ENCODE measurements at regions not wholly inside any gene's neighbourhood (a gene's known extent, or its start where the extent isn't known, plus 50 kb on each side); places are given as distances from the start of the nearest gene placed in this dataset.
"Not testable (repeated sequence)": the region's sequence is repeated elsewhere in the genome, so short reads cannot be mapped to it uniquely, and the experiment has no call there.

DNA sequence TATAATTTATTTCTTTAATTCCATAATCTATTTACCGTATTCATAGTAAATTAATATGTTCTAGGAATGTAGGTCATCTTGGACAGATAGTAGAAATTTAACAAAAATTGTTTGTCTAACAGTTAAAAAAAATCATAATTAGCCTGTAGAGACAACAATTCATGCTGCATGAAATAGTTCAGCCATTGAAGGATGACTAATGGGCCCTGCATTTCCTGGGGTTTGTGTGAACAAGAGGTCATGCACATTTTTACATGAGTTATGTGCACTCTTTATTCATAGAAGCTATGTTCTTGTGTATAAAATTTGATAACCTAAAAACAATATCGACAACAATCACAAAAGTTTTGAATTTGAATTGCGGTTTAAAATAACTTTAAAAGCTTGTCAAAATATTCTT is 1663.6 kb downstream of the SUCLG1 start:
- Mint-ChIP-seq H3K27ac (no peak overlapping the region), H3K9me3 (peaks cover 0 to 11% (median 2%) of the 10 kb centered on the region in 9 donors), H3K27me3 (no peaks in the 10 kb centered on the region), H3K4me3 (no peak overlapping the region), H3K36me3 (no peaks in the 10 kb centered on the region), H3K4me1 (no peaks in the 10 kb centered on the region)
- DNase-seq (no peak), ATAC-seq (no peak)
- POLR2A ChIA-PET: no interaction called here

DNA sequence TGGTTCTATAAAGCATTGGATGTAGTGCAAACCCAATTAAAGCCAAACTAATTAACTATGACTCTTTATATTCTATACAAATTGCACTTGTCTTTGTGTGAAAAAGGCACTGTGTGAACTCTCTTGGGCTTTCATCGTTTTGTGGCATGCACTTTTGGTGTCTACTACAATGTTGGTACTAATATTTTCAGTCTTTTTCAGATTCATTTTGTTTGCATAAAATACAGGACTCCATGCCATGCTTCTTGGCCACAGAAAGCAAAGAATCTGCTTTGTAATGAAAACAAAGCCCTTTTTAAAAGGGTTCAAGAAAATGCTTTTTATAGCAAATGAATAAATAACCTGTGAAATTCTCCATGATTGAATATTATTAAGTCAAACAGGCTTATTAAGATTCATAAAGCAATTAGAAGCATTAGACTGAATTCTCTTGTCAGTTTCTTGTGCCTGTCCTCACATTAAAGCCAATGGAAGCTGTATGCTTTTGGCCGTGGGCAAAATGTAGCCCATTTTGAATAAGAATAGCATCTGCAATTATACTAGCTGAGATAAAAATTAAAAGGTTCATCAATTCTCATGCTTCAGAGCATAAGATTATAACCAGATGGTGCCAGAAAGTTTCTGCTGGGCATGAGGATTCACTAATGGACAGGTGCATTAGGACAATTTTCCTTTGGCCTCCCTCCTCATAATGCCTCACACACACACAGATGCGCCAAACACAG is 1665.2 kb downstream of the SUCLG1 start:
- ATAC-seq: no peak
- DNase-seq: no peak
- no peak overlapping the region for H3K27ac Mint-ChIP-seq
- H3K36me3 Mint-ChIP-seq: no peaks in the 10 kb centered on the region
- H3K27me3 Mint-ChIP-seq: no peaks in the 10 kb centered on the region
- H3K4me1 Mint-ChIP-seq: no peaks in the 10 kb centered on the region
- POLR2A ChIA-PET: no interaction called here
- H3K4me3 Mint-ChIP-seq: no peak overlapping the region
- H3K9me3 Mint-ChIP-seq: peaks cover 0 to 9% (median 2%) of the 10 kb centered on the region in 9 donors

GRCh38 chr2:82792316-82792715 is 1666.8 kb downstream of the SUCLG1 start:
- H3K4me1 Mint-ChIP-seq: no peaks in the 10 kb centered on the region
- no peak overlapping the region for H3K27ac Mint-ChIP-seq
- POLR2A ChIA-PET: no interaction called here
- no peaks in the 10 kb centered on the region for H3K27me3 Mint-ChIP-seq
- H3K4me3 Mint-ChIP-seq: no peak overlapping the region
- no peak for DNase-seq
- ATAC-seq: no peak
- H3K36me3 Mint-ChIP-seq: no peaks in the 10 kb centered on the region
- peaks cover 0 to 19% (median 2%) of the 10 kb centered on the region in 9 donors for H3K9me3 Mint-ChIP-seq

GRCh38 chr2:82790206-82791021 is 1668.7 kb downstream of the SUCLG1 start:
- H3K4me3 Mint-ChIP-seq: no peak overlapping the region
- H3K4me1 Mint-ChIP-seq: no peaks in the 10 kb centered on the region
- no peak for DNase-seq
- no peak overlapping the region for H3K27ac Mint-ChIP-seq
- peaks cover 0 to 20% (median 2%) of the 10 kb centered on the region in 9 donors for H3K9me3 Mint-ChIP-seq
- POLR2A ChIA-PET: no interaction called here
- no peaks in the 10 kb centered on the region for H3K27me3 Mint-ChIP-seq
- H3K36me3 Mint-ChIP-seq: no peaks in the 10 kb centered on the region
- no peak for ATAC-seq

- POLR2A ChIA-PET: no interaction called here
- H3K36me3 Mint-ChIP-seq: no peaks in the 10 kb centered on the region
- H3K27ac Mint-ChIP-seq: no peak overlapping the region
- no peak overlapping the region for H3K4me3 Mint-ChIP-seq
- DNase-seq: no peak
- H3K27me3 Mint-ChIP-seq: no peaks in the 10 kb centered on the region
- no peaks in the 10 kb centered on the region for H3K4me1 Mint-ChIP-seq
- peaks cover 0 to 20% (median 2%) of the 10 kb centered on the region in 9 donors for H3K9me3 Mint-ChIP-seq
- no peak for ATAC-seq
Measured at GRCh38 chr2:82789851-82790205, 1669.3 kb downstream of the SUCLG1 start.

DNA sequence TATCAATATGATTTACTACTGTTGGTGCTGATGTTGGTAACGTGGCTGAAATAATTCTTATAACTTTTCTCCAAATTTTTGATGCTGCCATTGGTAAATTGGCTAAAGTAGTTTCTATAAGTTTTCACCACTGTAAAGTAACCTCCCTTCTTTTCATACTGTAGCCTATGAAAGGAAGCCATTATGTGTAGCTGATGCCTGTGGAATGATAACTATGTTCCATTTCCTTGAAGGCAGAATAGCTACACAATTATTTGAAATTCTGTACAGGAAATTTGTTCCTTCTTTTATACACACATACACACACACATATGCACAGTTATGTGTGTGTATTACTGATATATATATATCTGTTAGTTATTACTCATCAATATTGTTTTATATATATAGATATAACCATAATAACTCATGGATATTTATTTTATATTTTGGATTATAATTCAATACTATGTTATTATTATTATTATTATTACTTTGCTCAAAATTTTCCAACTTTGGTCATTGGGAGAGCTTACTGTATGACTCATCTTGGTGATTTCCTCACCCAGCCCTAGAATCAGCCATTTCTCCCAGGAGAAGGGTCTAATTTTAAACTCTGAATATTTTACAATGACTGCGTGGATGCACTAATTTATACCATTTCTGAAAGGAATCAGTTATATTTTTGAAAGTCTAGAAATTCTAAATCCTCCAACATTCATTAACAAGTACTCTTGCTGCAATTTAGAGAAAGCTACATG is 1677.7 kb downstream of the SUCLG1 start:
- no peak overlapping the region for H3K4me3 Mint-ChIP-seq
- no peaks in the 10 kb centered on the region for H3K36me3 Mint-ChIP-seq
- H3K9me3 Mint-ChIP-seq: peaks cover 0 to 21% (median 4%) of the 10 kb centered on the region in 9 donors
- POLR2A ChIA-PET: no interaction called here
- ATAC-seq (no peak), DNase-seq (no peak)
- H3K27ac Mint-ChIP-seq: no peak overlapping the region
- H3K4me1 Mint-ChIP-seq: no peaks in the 10 kb centered on the region
- H3K27me3 Mint-ChIP-seq: no peaks in the 10 kb centered on the region

DNA sequence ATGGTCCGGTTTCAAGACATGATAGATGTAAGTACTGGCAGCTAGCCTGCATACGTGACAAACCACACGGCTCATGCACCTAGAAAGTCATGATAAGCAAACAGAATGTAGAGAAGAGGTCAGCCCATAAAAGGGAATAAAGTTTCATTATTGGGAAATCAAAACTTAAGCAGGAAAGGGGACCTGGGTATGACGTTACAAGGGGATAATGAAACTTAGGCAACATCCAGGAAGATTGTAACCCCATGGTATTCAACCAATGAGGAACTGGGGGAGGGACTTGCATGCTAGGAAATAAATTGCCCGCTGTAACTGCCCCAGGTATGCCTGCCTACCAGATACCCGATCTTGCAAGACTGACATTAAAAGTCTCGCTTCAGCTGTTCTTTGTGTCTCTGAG is 1679.0 kb downstream of the SUCLG1 start:
- H3K36me3 Mint-ChIP-seq: peaks cover 0 to 4% (median 0%) of the 10 kb centered on the region in 3 donors
- POLR2A ChIA-PET: no interaction called here
- ATAC-seq (no peak), DNase-seq (no peak)
- no peaks in the 10 kb centered on the region for H3K4me1 Mint-ChIP-seq
- no peak overlapping the region for H3K4me3 Mint-ChIP-seq
- no peak overlapping the region for H3K27ac Mint-ChIP-seq
- H3K9me3 Mint-ChIP-seq: peaks cover 0 to 27% (median 4%) of the 10 kb centered on the region in 9 donors
- H3K27me3 Mint-ChIP-seq: no peaks in the 10 kb centered on the region

- Mint-ChIP-seq H3K9me3 (peaks cover 11 to 42% (median 30%) of the 10 kb centered on the region in 9 donors), H3K4me1 (no peaks in the 10 kb centered on the region), H3K36me3 (peaks cover 0 to 16% (median 5%) of the 10 kb centered on the region in 3 donors), H3K4me3 (no peak overlapping the region), H3K27ac (no peak overlapping the region), H3K27me3 (no peaks in the 10 kb centered on the region)
- DNase-seq: no peak
- no peak for ATAC-seq
- POLR2A ChIA-PET: no interaction called here
Measured at GRCh38 chr2:82752396-82752795, 1706.7 kb downstream of the SUCLG1 start.

GRCh38 chr2:82748653-82749052 is 1710.4 kb downstream of the SUCLG1 start:
- ATAC-seq: no peak
- POLR2A ChIA-PET: no interaction called here
- Mint-ChIP-seq H3K4me3 (no peak overlapping the region), H3K9me3 (peaks cover 12 to 53% (median 36%) of the 10 kb centered on the region in 9 donors), H3K27ac (no peak overlapping the region), H3K36me3 (peaks cover 0 to 16% (median 5%) of the 10 kb centered on the region in 3 donors), H3K27me3 (no peaks in the 10 kb centered on the region), H3K4me1 (no peaks in the 10 kb centered on the region)
- DNase-seq: no peak

DNA sequence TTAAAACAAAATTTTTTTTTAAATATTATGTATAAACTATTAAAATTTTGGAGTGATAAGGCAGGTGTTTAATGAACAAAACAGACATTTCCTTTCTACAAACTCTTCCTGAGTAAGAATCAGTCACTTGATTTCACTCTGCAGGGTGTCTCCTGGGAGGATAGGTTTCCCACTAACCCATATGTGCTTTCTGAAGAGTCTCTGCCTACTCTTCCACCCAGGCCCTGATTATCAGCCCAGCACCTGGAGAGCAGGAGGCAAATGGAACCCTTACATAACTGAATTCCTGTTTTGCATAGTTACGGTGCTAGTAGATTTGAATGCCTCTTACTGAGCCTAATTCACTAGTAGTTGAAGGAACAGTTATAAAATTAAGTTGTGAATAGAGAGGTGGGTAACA is 1718.6 kb downstream of the SUCLG1 start:
- DNase-seq (no peak), ATAC-seq (no peak)
- no peaks in the 10 kb centered on the region for H3K36me3 Mint-ChIP-seq
- no peak overlapping the region for H3K4me3 Mint-ChIP-seq
- H3K27me3 Mint-ChIP-seq: no peaks in the 10 kb centered on the region
- POLR2A ChIA-PET: no interaction called here
- no peaks in the 10 kb centered on the region for H3K4me1 Mint-ChIP-seq
- H3K9me3 Mint-ChIP-seq: peaks cover 0 to 21% (median 8%) of the 10 kb centered on the region in 9 donors
- no peak overlapping the region for H3K27ac Mint-ChIP-seq

DNA sequence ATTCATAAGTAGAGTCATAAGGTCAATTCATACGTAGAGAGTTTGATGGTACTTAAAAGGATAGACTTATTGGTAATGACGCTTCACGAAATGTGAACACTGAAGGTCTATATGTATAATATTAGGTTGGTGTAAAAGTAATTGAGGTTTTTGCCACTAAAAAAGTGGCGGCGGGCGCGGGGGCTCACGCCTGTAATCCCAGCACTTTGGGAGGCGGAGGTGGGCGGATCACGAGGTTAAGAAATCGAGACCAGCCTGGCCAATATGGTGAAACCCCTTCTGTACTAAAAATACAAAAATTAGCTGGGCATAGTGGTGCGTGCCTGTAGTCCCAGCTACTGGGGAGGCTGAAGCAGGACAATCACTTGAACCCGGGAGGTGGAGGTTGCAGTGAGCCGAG is 1721.1 kb downstream of the SUCLG1 start:
- H3K4me3 Mint-ChIP-seq, DNase-seq, ATAC-seq, H3K36me3 Mint-ChIP-seq, H3K27me3 Mint-ChIP-seq, H3K27ac Mint-ChIP-seq, H3K4me1 Mint-ChIP-seq, POLR2A ChIA-PET: not testable (repeated sequence)
- H3K9me3 Mint-ChIP-seq: peaks cover 0 to 14% (median 7%) of the 10 kb centered on the region in 9 donors

DNA sequence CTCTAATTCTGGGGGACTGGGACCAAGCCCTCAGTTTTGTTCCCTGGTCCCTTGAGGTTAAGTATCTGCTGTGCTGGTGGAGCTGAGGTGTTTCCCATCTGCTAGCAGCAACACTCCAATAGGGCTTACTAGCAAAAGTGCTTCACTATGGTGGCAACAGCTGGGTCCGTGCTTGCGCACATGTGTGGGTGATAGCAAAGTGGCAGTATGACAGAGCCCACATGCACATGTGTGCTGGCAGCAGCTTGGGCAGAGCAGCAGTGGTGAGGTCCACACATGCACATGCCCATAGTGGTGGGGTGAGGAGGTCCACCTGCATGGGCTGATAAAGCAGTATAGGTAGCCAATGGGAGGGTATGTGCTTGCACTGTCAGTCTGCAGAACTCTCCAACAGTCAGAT is 1723.7 kb downstream of the SUCLG1 start:
- H3K4me3 Mint-ChIP-seq: no peak overlapping the region
- peaks cover 0 to 12% (median 5%) of the 10 kb centered on the region in 9 donors for H3K9me3 Mint-ChIP-seq
- no peak overlapping the region for H3K27ac Mint-ChIP-seq
- no peaks in the 10 kb centered on the region for H3K36me3 Mint-ChIP-seq
- POLR2A ChIA-PET: no interaction called here
- DNase-seq: no peak
- H3K27me3 Mint-ChIP-seq: no peaks in the 10 kb centered on the region
- H3K4me1 Mint-ChIP-seq: no peaks in the 10 kb centered on the region
- no peak for ATAC-seq

DNA sequence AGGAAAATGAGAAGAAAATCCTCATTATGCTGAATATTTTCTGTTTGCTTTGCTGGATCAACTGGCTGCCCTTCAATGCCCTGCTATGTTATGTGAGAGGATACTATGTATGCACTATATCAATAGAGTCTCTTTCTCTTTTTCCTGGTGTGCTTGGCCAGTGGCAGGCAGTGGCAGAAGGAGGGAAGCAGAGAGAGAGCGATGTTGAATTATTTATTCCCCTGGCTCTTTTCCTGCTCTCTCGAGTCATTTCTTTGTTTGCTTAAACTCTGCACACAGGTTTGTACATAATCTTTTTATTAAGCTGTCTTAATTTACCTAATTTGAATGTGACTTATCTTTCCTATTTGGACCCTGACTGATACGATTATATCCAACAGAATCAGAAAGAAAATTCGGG is 1727.3 kb downstream of the SUCLG1 start:
- Mint-ChIP-seq H3K27me3 (no peaks in the 10 kb centered on the region), H3K27ac (no peak overlapping the region), H3K9me3 (peaks cover 0 to 22% (median 7%) of the 10 kb centered on the region in 9 donors), H3K36me3 (no peaks in the 10 kb centered on the region), H3K4me1 (no peaks in the 10 kb centered on the region), H3K4me3 (no peak overlapping the region)
- ATAC-seq (no peak), DNase-seq (no peak)
- POLR2A ChIA-PET: no interaction called here

Measured in naive thymus-derived CD8-positive, alpha-beta T cell (primary cell).